Putamen (tissue), 1 donor: ENCODE measurements at regions not wholly inside any gene's neighbourhood (a gene's known extent, or its start where the extent isn't known, plus 50 kb on each side); places are given as distances from the start of the nearest gene placed in this dataset.
"Not testable (repeated sequence)": the region's sequence is repeated elsewhere in the genome, so short reads cannot be mapped to it uniquely, and the experiment has no call there.

Source experiments
- DNase-seq: peaks from one replicate; pipeline ENCODE4 v3.0.0-alpha.2; 2016; ENCODE audit warnings: low spot score

DNA sequence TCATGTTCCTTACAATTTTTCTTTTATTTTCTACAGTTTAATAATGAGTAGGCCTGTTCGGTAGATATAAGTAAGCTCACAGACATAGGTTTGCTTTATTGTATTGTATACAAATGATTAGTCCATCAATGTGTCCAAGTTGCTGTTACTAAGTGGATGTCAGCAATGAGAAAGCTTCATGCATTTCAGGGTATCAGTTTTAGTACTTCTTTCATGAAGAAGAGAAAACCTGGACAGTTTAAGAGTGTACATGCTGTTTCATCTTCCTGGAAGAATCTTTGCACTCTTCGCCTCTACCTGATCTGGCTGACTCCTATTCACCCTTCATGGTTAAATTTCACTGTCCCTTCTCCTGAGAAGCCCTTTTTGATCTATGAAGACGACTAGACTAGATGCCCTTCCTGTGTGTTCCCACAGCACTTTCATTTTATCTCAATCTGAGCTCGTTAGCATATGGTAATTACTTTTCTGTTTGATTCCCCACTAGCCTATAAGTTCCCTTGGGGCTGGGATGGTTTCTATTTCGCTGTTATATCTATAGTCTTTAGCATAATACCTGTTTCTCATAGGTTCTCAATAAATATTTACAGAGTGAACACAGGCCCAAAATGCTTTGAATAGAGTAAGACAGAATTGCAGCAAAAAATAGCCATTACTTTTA is 70.7 kb downstream of the CETN3 start:
- no peak for DNase-seq

DNA sequence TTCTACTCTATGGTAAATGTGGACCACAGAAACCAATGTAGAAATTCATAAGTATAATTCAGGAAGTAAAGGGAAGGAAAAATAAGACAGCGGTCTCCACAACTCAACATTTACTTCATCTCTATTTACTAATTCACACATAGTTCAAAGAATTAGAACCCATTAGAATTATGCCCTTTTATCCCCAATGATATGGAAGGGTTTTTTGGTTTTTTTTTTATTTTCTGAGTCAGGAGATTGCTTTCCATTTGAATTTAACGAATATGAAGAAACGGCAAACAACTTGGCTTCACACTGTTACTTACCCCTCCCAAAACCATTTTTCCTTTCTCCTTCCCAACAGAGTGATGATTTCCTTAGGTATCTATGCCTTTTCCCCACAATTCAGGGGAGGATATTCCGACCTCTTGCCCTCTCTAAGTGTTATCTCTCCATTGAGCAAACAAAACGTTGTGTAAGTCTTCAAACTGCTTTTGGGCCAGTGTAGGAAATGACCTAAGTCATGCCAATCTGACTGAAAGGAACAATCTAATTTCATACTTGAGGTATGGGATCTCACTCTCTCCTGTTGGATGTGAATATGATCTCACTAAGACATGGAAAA is 72.0 kb downstream of the CETN3 start:
- DNase-seq: no peak

DNA sequence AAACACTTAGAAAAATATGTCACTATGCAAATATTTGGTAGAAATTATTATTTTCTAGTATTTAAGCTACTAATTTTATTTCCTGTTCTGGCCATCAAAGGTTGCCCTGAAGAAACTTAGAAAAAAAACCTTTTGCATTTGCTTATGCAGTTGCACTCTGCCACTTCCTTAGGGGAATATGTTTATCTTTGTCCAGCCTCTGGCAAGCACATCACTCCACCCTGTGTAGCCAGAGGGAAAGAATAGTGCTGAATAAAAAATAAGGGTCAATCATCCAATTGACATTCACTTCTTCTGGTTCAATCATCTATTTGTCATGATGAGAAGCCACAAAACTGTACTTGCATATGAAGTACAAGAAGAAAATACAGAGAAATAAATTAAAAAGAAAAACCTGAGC is 72.8 kb downstream of the CETN3 start:
- DNase-seq: no peak

DNA sequence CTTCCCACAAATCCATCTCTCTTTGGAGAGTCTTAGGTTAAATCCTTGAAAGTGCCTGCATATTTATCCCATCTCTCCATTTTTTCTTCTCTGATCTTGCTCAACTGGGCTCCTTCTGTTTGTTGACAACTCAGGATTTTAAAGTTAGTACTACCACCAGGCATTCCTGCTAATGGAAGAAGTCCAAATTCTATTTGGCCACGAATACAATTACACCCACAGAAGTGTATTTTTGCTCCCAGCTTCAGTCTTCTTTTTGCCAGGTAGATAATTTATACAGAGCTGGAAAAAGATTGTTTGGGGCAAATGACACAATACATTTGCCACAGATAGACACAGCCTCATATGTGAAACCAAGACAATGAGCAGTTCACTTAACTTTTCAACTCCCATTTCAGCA is 74.8 kb downstream of the CETN3 start:
- DNase-seq: no peak

DNA sequence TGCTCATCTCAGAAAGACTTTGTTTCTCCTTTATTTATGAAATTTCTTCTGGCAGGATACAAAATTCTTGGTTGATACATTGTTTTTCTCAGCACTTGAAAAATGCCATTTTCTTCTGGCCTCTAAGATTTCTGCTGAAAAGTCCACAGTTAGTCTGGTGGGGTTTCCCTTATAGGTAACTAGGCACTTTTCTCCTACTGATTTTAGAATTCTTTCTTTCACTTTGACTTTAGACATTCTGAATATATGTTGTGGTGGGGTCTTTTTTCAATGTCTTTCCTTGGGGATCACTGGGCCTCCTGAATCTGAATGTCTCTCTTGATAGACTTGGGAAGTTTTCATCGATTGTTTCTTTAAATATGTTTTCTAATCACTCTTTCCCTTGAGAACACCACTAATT is 79.6 kb downstream of the CETN3 start:
- no peak for DNase-seq

DNA sequence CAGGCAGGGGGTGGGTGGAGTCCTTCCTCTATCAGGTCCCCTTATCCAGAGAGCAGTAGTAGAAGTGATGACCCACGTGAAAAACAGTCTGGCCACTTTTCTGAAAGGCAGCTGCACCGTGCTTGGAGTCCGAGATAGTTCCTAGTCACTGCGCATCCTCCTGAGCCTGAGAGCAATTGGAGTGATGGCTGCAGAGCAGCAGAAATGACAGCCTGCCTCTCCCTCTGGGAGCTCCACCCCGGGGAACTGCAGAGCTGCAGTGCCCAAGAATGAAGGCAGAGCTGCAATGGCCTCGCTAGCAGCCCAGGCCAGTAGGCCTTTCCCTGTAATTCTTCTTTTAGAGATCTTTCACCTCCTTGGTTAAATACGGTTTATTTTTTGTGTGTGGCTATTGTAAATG is 82.6 kb downstream of the CETN3 start:
- no peak for DNase-seq

DNA sequence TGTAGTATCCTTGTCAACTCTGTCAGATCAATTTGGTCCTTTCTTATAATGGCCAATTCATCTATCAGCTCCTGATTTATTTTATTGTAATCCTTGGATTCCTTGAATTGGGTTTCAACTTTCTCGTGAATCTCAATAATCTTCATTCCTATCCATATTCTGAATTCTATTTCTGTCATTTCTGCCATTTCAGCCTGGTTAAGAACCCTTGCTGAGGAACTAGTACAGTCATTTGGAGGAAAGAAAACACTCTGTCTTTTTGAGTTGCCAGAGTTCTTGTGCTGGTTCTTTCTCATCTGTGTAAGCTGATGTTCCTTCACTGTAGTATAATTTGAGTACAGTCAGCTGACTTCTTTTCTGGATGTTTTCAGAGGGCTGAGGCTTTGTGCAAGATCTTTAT is 84.5 kb downstream of the CETN3 start:
- DNase-seq: no peak

DNA sequence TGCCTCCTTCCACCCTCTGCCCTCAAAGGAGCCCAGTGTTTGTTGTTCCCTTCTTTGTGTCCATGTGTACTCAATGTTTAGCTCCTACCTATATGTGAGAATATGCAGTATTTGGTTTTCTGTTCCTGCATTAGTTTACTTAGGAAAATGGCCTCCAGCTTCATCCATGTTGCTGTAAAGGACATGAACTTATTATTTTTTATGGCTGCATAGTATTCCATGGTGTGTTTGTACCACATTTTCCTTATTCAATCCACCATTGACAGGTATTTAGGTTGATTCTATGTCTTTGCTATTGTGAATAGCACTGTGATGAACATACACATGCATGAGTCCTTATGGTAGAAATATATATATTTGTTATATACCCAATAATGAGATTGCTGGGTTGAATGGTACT is 89.2 kb downstream of the CETN3 start:
- not testable (repeated sequence) for DNase-seq

DNA sequence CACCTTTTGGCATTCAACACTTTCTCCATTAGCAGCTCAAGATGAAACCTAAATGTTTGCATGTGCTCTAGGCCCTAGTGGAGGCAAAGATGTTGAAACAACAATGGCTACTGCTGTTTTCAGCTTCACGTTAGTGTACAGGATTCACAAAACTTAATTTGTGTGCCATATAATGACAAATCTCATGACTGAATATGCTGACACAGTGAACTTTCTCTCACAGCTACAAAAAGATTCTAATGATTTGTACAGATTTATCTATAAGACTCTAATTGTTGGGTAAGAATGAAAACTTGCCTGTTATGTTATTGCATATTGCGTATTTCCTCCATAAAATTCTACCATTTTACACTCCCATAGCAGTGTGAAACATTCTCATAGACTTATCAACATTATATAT is 97.5 kb downstream of the CETN3 start:
- DNase-seq: no peak

DNA sequence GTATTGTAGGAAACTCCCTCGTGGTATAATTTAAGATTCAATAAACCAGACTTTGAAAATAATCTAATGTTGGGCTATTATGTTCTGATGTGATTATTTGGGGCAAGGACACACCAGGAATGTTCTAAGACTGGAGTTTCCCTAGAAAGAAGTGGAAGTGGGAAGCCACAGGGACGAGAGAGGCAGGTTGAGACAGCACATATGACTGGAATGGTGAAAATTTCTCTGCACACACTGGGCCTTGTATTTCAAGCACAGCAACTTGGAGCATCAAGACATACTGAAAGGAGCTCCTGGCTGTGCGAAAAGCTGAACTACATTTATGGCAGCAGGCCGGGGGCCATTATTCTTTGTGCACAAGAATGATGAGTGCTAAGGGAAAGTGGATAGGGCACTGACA is 98.2 kb downstream of the CETN3 start:
- no peak for DNase-seq

DNA sequence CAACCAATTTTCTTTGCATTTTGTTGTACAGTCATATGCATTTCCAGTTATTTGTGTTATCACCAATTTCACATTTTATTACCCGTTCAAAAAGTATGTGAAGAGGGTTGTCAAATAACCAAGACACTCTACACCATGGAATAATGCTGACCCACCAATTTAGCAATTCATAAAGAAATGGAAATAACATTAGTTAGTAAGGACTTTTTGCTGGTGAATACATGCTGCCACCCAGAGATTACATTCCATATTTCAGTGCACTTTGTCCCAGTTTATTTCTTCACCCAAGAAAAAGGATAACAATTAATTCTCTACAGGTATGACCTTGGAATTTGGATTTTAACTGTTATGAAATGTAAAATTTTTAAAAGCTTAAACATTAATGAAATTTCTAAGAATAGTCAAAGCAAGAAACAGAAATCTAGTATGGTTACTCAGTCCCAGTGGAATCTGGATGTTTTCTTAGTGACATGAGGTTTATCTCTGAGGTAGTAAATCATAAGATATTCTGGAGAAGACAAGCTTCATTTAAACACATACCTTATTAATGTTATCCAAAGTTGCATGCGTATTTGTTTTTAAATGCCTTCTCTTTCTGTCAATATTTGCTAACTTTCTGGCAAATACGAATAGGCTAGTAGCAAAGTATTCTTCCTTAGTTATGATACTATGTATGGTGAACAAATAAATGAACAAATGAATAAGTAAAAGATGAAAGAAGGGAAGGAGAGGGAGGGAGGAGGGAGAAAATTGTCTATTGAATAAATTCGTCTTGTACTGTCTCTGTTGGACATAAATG is 100.6 kb downstream of the CETN3 start:
- no peak for DNase-seq

DNA sequence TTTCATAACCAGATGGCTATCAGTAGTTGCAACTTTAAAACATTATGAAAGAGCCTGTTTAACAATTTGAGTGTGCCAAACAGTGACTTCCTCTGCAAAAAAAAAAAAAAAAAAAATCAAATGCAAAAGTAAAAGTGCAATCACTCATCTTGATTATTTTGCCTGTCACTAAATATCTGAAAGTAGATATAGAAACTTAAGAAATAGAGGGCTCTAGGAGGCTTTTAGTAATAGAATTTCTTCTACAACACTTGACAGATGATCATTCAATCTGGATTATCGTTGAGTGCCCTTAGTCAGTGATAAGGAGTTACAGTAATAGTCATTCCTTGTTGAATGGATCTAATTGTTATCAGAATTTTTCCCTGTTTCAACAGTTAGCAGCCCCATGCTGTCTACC is 101.8 kb downstream of the CETN3 start:
- no peak for DNase-seq

DNA sequence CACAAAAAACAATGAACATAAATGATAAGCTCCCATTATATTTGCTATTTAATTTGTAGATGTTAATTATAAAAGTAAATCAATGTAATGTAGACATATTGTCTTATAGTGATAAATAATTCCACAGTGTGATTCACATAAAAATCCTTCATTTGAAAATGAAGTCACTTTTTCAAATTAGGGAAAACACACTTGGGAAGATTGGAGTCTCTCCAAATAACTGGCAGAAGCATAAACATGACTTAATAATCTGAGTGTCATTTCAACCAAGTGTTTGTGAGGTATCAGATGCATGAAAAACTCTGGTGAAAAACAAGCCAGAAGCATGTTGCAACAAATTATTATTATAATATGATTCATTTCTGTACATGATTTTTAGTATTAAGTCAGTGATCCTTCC is 102.2 kb downstream of the CETN3 start:
- no peak for DNase-seq

DNA sequence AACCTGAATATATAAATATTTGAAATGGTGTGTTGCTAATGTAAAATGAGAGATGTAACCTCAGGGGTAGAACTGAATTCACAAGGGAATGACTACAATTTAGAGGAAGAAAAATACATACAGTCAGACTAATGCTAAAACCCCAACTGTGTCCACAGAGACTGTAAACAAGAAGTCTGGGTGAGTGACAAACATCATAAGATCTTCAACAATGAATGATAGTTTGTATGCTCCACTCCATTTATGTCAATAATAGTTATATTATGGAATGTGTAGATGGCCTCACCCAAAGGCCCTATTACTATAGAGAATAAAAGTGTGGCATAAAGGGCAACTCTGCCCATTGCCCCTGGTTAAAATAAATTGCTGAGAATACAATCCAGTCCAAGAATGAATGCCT is 102.9 kb downstream of the CETN3 start:
- DNase-seq: no peak

DNA sequence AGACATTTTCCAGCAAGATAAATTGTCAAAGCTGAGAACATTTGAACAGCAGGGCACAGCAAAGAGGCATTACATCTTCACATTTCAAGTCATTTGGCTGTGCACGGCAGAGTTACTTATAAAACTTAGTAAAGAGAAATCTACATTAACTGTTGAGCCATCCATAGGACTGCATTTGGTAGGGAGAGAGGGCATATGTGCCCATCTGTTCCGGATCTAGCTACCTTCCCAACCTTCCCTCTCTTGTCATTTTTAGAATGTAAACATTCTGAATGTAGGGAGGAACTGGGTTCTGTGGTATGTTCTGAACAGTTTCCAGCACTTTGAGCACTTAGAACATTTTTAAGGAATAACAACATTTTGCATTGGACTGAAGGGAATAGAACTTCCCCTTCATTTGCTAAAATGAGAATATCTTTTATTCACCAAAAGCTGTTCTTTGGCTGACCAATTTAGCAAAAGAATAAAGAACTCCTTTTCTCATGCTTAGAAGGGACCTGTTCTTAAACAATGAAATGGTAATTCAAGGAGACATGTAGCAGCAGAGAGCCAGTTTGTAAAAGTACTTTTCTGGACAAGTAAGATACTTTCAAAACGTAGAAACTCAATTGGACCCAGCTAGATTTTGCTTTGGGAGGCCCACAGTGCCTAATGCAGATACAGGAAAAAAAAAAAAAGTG is 104.4 kb downstream of the CETN3 start:
- DNase-seq: no peak

DNA sequence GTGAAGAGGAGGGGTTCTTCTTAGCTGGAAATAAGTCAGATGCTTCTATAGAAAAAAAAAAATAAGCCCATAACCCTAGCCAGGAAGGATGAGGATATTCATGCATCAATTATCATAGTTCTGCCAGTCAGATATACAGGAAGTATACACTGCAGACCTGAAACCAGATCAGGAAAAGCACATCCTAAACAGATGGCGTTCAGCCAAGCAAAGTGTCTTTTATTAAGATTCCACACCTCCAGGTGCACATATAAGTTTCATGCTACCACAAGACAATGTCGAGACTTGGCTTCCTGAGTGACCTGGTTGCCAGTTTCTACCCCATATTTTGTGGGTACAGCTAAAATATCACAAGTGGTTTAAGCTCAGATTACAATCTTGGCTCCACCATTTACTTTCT is 108.3 kb downstream of the CETN3 start:
- no peak for DNase-seq

DNA sequence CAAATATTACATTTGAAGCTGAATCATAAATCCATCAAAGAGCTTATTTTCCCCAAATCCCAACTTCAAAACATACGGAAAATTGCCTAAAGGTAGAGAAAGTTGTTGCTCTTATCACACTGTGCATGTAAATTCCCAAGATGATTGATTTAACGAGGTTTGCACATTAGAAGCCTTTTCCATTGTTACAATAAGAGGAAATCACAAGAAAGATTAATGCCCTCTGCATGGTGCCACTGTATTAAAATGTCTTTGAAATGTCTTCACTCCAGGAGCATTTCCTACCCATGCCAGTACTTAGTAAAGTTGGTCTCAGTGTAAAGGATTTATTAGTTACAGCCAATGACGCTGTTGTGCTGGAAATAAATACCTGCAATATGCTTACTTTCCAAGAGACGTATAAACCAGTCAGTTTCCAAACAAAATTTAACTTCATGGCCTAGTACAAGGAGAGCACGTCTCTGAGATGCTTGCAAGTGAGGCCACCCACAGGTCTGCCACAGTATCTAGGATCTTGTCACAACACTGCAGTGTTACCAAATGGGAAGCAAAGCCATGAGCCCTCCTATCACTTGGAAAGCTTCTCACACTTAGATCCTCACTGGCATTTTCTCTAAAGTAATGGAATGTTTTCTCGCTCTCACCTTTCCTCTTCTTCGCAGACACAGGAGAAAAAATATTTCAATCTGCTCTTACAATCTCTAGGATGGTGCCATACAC is 112.4 kb downstream of the CETN3 start:
- DNase-seq: no peak

DNA sequence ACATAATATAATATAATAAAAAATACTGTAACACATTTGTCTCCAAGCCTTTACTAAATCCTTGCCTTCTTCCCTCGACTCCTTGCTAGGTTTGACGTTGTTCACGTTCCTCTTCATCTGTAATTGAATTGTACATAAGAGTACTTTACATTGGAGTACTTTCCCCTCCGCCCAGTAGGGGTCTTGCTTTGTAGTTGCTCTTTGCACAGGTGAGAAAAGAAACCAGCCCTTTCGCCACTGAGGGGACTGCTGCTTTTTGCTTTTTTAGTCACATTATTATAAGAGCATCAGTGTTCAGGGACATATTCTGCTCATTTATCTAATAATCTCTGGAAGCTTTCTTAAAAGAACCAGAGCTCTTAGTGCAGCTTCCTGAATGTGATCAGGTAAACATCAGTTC is 115.0 kb downstream of the CETN3 start:
- DNase-seq: no peak

DNA sequence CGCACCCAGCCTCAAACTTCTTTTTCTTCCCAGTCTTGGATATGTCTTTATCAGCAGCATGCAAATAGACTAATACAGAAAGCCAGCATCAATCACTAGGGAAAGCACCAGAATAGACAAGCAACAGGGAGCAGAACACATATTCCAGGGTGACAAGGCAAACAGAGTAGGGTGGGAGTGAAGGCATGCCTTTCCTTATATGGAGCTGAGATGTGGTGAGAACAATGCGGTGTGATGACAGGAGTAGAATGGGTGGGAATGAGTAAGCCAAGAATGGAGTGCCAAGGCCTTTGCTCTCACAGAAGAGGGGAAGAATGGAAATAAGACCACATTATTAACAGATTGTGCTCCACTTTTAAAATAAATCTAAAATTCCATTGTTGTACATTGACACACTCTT is 115.6 kb downstream of the CETN3 start:
- no peak for DNase-seq

DNA sequence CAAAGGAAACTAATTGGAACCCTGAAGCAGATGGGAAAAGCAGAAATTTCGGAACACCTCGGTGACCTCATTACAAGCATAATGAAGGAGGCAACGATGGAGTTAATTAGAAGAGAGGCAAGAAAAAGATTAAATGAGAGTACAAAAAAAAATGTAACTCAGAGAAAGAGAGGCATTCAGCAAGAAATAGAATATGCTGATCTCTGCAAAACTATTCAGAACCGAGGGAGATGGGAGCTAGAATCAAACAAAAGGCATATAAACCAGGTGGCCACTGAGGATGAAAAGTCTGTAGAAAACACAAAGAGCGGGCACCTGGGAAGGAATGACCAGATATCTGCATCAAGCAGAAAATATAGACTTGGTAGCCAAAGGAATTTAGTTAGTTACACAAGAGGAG is 118.9 kb downstream of the CETN3 start:
- DNase-seq: no peak

DNA sequence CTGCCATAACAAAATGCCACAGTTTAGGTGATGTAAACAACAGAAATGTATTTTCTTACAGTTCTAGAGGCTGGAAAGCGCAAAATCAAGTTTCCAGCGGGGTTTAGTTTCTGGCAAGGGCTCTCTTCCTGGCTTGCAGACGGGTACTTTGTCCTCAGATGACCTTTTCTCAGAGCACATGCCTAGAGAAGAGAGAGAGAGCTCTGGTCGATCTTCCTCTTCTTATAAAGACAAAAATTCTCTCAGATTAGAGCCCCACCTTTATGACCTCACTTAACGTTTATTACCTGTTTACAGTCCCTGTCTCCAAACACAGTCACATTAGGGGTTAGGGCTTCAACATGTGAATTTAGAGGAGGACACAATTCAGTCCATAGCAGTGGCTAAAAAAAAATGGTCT is 119.7 kb downstream of the CETN3 start:
- no peak for DNase-seq

DNA sequence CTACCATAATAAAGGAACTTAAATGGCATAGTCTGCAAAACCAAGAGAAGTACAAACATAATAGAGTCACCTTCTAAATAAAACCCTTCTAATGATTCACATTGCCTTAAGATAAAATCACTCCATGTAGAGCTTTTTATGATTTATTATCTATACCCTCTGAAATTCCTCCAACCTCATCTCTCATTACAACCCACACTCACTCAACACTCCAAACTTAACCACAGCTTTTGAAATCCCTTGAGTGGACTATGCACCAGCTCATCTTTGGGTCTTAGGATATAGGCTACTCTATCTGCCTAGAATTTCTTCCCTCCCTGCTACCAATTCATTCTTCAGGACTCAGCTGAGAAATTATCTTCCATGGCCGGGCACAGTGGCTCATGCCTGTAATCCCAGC is 122.5 kb downstream of the CETN3 start:
- DNase-seq: no peak
